ENCODE measurements at regions not wholly inside any gene's neighbourhood (a gene's known extent, or its start where the extent isn't known, plus 50 kb on each side); places are given as distances from the start of the nearest gene placed in this dataset.

GRCh38 chr13:74214321-74214720, 80.1 kb upstream of the KLF12 start:
- DNase-seq, result no peak

- peak; percentile 5 for DNase-seq
These were observed 76.6 kb upstream of the KLF12 start for GRCh38 chr13:74210693-74211393.

GRCh38 chr13:74206855-74207254, 72.7 kb upstream of the KLF12 start:
- DNase-seq, result no peak

GRCh38 chr13:74206061-74206561, 71.9 kb upstream of the KLF12 start:
- DNase-seq, result no peak

GRCh38 chr13:74205313-74205690, 71.1 kb upstream of the KLF12 start:
- DNase-seq, result no peak

GRCh38 chr13:74204602-74205312, 70.6 kb upstream of the KLF12 start:
- no peak for DNase-seq

- no peak for DNase-seq
These were observed 69.4 kb upstream of the KLF12 start for GRCh38 chr13:74203576-74203975.

GRCh38 chr13:74202129-74202813, 68.1 kb upstream of the KLF12 start:
- DNase-seq, result no peak

GRCh38 chr13:74201530-74201929, 67.3 kb upstream of the KLF12 start:
- no peak for DNase-seq

GRCh38 chr13:74200081-74200480, 65.9 kb upstream of the KLF12 start:
- DNase-seq, result no peak

GRCh38 chr13:74197677-74198429, 63.6 kb upstream of the KLF12 start:
- DNase-seq, result no peak

- no peak for DNase-seq
These were observed 60.6 kb upstream of the KLF12 start for GRCh38 chr13:74194846-74195245.

GRCh38 chr13:74193391-74193790, 59.2 kb upstream of the KLF12 start:
- no peak for DNase-seq

- DNase-seq, result no peak
These were observed 57.2 kb upstream of the KLF12 start for GRCh38 chr13:74191410-74191809.

GRCh38 chr13:74190999-74191398, 56.8 kb upstream of the KLF12 start:
- no peak for DNase-seq

GRCh38 chr13:74187564-74187963, 53.4 kb upstream of the KLF12 start:
- no peak for DNase-seq

- DNase-seq, result no peak
These were observed 50.1 kb upstream of the KLF12 start for GRCh38 chr13:74184283-74184682.
